ENCODE measurements at regions not wholly inside any gene's neighbourhood (a gene's known extent, or its start where the extent isn't known, plus 50 kb on each side); places are given as distances from the start of the nearest gene placed in this dataset.

- TF ChIP-seq POLR2A (IDR thresholded peaks at IDR 0.05) (no peak), CTCF (IDR thresholded peaks at IDR 0.05) (no peak)
Observed at GRCh38 chrX:112947981-112948615, 107.5 kb upstream of the AMOT start.
